AG09319 (cell line): ENCODE measurements at regions not wholly inside any gene's neighbourhood (a gene's known extent, or its start where the extent isn't known, plus 50 kb on each side); places are given as distances from the start of the nearest gene placed in this dataset.

Experiments used
- DNase-seq: peaks from one replicate; pipeline ENCODE4 v3.0.0-alpha.2; 2010; ENCODE audit warnings: low read depth; ENCODE audit errors: extremely low read depth
- TF ChIP-seq, protein P1 (sequence below): IDR thresholded peaks from 2 replicates; pipeline ENCODE4 v1.5.1; 2011; ENCODE audit warnings: low read depth, mild to moderate bottlenecking, inconsistent platforms, low read length, moderate library complexity

DNA sequence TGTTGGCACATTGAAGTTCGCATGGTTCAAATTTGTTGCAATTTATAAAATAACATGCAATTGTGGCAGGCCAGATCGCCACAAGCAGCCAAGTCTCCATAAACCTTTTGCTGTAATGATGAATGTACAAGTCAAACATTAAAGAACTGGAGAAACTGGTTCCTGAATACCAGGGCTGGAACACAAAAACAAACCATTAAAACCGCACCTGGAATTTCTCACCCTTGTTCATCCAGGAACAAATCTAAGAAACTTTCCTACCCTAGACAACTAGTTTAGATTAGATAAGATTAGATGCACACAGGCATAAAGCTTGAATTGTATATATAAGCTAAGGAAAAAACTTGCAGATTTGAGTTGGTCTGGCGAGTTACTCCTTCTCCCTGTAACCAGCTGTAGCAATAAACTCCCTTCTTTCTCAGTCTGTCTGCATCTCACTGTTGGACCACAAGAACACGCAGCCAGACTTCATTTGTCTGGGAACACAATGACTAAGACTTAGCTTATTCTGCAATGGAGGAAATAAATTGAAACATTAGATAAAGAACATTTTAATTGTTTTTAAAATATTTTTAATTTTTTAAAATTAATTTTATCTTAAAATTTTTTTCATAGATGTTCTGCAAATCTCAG, 1835.5 kb upstream of the LRRTM1 start:
- DNase-seq: no peak
- TF ChIP-seq, protein P1, sequence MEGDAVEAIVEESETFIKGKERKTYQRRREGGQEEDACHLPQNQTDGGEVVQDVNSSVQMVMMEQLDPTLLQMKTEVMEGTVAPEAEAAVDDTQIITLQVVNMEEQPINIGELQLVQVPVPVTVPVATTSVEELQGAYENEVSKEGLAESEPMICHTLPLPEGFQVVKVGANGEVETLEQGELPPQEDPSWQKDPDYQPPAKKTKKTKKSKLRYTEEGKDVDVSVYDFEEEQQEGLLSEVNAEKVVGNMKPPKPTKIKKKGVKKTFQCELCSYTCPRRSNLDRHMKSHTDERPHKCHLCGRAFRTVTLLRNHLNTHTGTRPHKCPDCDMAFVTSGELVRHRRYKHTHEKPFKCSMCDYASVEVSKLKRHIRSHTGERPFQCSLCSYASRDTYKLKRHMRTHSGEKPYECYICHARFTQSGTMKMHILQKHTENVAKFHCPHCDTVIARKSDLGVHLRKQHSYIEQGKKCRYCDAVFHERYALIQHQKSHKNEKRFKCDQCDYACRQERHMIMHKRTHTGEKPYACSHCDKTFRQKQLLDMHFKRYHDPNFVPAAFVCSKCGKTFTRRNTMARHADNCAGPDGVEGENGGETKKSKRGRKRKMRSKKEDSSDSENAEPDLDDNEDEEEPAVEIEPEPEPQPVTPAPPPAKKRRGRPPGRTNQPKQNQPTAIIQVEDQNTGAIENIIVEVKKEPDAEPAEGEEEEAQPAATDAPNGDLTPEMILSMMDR: no peak

DNA sequence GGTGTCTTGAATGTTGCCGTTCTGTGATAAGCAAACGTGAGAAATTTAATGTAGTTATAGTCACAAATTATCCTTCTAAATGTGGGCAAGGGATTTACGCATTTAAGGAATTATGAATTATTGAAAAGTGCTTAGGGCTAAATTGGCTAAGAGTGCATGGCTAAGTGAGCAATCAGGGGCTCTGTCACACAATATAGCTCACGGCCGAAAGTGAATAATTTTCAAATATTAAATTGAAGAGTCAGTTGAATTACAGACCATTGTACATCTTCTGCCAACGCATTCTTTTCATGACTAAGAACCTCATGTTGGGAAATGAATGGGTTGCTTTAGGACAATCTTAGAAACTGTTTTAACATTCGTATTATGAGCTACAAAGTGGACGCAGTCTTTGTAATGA, 1832.9 kb upstream of the LRRTM1 start:
- DNase-seq: no peak
- TF ChIP-seq, protein P1: no peak

DNA sequence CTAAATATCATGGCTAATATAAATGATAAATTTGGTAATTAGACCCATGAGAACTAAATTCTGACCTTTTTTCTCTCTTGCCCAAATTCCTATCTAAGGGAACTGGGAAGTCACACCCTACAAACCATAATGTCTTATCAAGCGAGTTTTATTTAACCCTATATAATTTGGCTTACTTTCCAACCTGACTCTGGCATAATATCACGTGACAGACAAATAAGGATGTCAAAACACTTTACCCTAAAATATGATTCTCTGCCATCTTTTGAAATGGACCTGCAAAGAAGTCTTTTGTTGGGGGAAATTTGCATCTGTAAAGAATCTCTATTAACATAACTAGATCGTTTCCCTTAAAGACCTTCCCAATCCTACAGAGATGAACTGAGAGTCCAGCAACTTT, 1823.5 kb upstream of the LRRTM1 start:
- TF ChIP-seq, protein P1: no peak
- DNase-seq: no peak

DNA sequence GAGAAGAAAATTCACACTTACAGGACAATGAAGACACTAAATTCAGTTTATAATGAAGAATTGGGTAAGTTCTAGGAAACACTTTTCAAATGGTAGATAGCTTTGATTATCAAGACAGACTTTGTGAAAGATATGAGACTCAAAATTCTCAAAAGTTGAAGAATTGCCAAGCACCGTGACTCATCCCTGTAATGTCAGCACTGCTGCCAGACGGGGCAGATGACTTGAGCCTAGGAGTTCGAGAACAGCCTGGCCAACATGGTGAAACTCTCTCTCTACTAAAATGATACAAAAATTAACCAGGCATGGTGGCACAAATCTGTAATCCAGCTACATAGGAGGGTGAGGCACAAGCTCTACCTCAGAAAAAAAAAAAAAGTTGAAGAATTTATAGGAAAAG, 1820.1 kb upstream of the LRRTM1 start:
- TF ChIP-seq, protein P1: no peak
- no peak for DNase-seq

DNA sequence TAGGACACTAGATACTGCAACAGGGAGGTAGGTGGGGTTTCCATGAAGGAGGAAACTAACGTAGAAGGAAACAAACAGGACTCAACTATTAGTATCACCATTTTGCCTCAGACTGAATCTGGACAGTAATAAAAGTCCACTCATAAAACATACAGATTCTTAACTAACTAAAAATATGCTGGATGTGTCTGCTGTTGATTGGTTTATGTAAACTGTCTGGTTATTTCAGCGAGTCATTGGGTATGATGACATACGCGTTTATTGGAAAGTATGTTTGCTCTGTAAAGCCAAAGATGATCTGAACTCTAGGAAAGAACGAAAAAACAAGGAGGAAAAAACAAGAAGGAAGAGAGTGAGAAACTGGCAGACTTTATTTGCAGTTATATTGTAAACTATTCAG, 1816.1 kb upstream of the LRRTM1 start:
- TF ChIP-seq, protein P1: no peak
- no peak for DNase-seq

DNA sequence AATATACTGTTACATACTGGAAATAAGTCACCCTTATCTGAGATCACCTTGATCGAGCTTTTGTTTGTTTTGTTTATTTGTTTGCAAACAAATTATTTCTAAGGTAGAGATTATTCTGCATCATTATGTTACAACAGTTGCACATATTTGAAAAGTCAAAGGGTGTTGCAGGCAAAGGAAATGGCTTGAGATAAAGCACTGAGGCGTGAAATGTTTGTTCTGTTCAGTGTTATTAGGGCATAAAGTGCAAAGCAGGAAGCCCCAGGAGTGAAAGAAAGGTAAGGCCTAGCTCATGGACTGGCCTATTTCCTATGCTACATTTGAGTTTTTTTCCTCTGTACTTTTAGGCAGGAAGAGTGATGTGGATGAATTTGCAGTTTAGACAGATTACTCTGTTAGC, 1815.6 kb upstream of the LRRTM1 start:
- DNase-seq: no peak
- TF ChIP-seq, protein P1: no peak

DNA sequence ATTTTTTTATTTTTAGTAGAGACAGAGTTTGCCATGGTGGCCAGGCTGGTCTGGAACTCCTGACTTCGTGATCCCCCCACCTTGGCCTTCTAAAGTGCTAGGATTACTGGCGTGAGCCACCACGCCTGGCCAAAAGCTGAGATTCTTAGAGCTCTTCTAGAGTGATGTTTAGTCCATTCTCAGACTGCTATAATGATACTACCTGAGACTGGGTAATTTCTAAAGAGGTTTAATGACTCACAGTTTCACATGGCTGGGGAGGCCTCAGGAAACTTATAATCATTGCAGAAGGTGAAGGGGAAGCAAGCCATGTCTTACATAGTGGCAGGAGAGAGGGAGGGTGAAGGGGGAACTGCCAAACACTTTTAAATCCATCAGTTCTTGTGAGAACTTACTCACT, 1804.9 kb upstream of the LRRTM1 start:
- TF ChIP-seq, protein P1: no peak
- no peak for DNase-seq
